SH-SY5Y (cell line): ENCODE measurements at regions not wholly inside any gene's neighbourhood (a gene's known extent, or its start where the extent isn't known, plus 50 kb on each side); places are given as distances from the start of the nearest gene placed in this dataset.

Source experiments
- GATA2 ChIP-seq: IDR thresholded peaks from 2 replicates; pipeline ENCODE4 v1.6.1; 2011; ENCODE audit warnings: mild to moderate bottlenecking, low read depth, low read length
- GATA3 ChIP-seq: IDR thresholded peaks from 2 replicates; pipeline ENCODE4 v1.6.1; 2011; ENCODE audit warnings: low read depth, mild to moderate bottlenecking, low read length, moderate library complexity

GRCh38 chr6:66057034-66057433 lies 350.0 kb upstream of the EYS start:
- TF ChIP-seq GATA2 = no peak
- no peak for TF ChIP-seq GATA3
